GM23338 (cell line): ENCODE measurements at regions not wholly inside any gene's neighbourhood (a gene's known extent, or its start where the extent isn't known, plus 50 kb on each side); places are given as distances from the start of the nearest gene placed in this dataset.
A peak's percentile ranks its signal among the peaks of the same experiment; 100 is the strongest.

Experiments used
- ATAC-seq: fragments of 200-7000 bp; cut with Tn5 transposase; 3 replicates; pipeline ENCODE4 v1.9.1; 2020
- DNase-seq: peaks from one replicate; pipeline ENCODE4 v3.0.0-alpha.2; 2015; ENCODE audit warnings: low spot score
- H2AFZ ChIP-seq: fragments of 200-600 bp; sonication (generic); 2 replicates; pipeline ENCODE4 v1.8.0; 2016; ENCODE audit warnings: antibody characterized with exemption, mild to moderate bottlenecking, moderate library complexity
- H3F3A ChIP-seq: fragments of 200-600 bp; sonication (generic); replicated peaks from 2 replicates; pipeline ENCODE4 v1.8.0; 2017; ENCODE audit warnings: antibody characterized with exemption, mixed run types, low read depth
- H3K27ac ChIP-seq: fragments of 200-600 bp; sonication (generic); 2 replicates; pipeline ENCODE4 v1.6.1; 2016; ENCODE audit warnings: low read depth
- H3K27me3 ChIP-seq: fragments of 200-600 bp; sonication (generic); 2 replicates; pipeline ENCODE4 v1.8.0; 2016; ENCODE audit warnings: mild to moderate bottlenecking, mixed run types, moderate library complexity; ENCODE audit not compliant: insufficient read depth
- H3K36me3 ChIP-seq: fragments of 200-600 bp; sonication (generic); 2 replicates; pipeline ENCODE4 v1.8.0; 2016; ENCODE audit warnings: mild to moderate bottlenecking; ENCODE audit not compliant: insufficient read depth
- H3K4me1 ChIP-seq: fragments of 200-600 bp; sonication (generic); 2 replicates; pipeline ENCODE4 v1.8.0; 2016; ENCODE audit warnings: mild to moderate bottlenecking, moderate library complexity; ENCODE audit not compliant: insufficient read depth
- H3K4me2 ChIP-seq: fragments of 200-600 bp; sonication (generic); 2 replicates; pipeline ENCODE4 v1.7.1; 2017; ENCODE audit warnings: mixed run types
- H3K4me3 ChIP-seq: fragments of 200-600 bp; sonication (generic); 2 replicates; pipeline ENCODE4 v1.6.1; 2016; ENCODE audit warnings: mixed run types
- H3K79me2 ChIP-seq: fragments of 200-600 bp; sonication (generic); replicated peaks from 2 replicates; pipeline ENCODE4 v1.8.0; 2017; ENCODE audit warnings: mild to moderate bottlenecking; ENCODE audit not compliant: insufficient read depth
- H3K9me2 ChIP-seq: fragments of 200-600 bp; sonication (generic); 2 replicates; pipeline ENCODE4 v1.8.0; 2017; ENCODE audit not compliant: insufficient read depth
- H4K20me1 ChIP-seq: fragments of 200-600 bp; sonication (generic); replicated peaks from 2 replicates; pipeline ENCODE4 v1.8.0; 2017; ENCODE audit warnings: mild to moderate bottlenecking; ENCODE audit not compliant: insufficient read depth
- H3K27ac Mint-ChIP-seq: 2 replicates; pipeline ENCODE4 v1.8.0; 2020; ENCODE audit warnings: inconsistent platforms, mild to moderate bottlenecking, moderate library complexity, mixed read lengths
- H3K27me3 Mint-ChIP-seq: 3 replicates; pipeline ENCODE4 v1.8.0; 2022; ENCODE audit warnings: low read depth, mild to moderate bottlenecking, moderate library complexity, mixed read lengths, inconsistent platforms; ENCODE audit not compliant: insufficient read depth, poor library complexity
- H3K36me3 Mint-ChIP-seq: 3 replicates; pipeline ENCODE4 v1.8.0; 2021; ENCODE audit warnings: low read depth, mild to moderate bottlenecking, inconsistent platforms, moderate library complexity, mixed read lengths
- H3K4me1 Mint-ChIP-seq: 3 replicates; pipeline ENCODE4 v1.8.0; 2020; ENCODE audit warnings: mild to moderate bottlenecking, inconsistent platforms, mixed read lengths
- H3K4me3 Mint-ChIP-seq: 3 replicates; pipeline ENCODE4 v1.8.0; 2021; ENCODE audit warnings: moderate library complexity, mild to moderate bottlenecking, inconsistent platforms, mixed read lengths
- H3K9me3 Mint-ChIP-seq: 3 replicates; pipeline ENCODE4 v1.8.0; 2020; ENCODE audit warnings: moderate library complexity, mild to moderate bottlenecking, inconsistent platforms, mixed read lengths
- CREB1 ChIP-seq: fragments of 250-450 bp; sonication (Bioruptor Pico); IDR thresholded peaks from 2 replicates; pipeline ENCODE4 v1.5.0; 2020; ENCODE audit warnings: low read depth, mild to moderate bottlenecking, moderate library complexity
- CTCF ChIP-seq, 2 experiments: fragments of 200-600 bp in 1 of 2; sonication (generic) in 1 of 2; conservative IDR thresholded peaks; 2 replicates each; pipeline versions ENCODE4 v1.5.1 to v1.6.1; 2016 to 2017; ENCODE audit warnings: antibody characterized with exemption in 2 of 2, low read depth in 2 of 2, mild to moderate bottlenecking in 2 of 2, moderate library complexity in 1 of 2
- ETS1 ChIP-seq: IDR thresholded peaks from 2 replicates; pipeline ENCODE4 v1.6.1; 2016; ENCODE audit warnings: antibody characterized with exemption
- EZH2 ChIP-seq: fragments of 200-600 bp; sonication (generic); IDR thresholded peaks from one replicate; pipeline ENCODE4 v1.8.0; 2017; ENCODE audit warnings: antibody characterized with exemption, mild to moderate bottlenecking, low read depth; ENCODE audit not compliant: unreplicated experiment
- EZH2phosphoT487 ChIP-seq: fragments of 200-600 bp; sonication (generic); IDR thresholded peaks from one replicate; pipeline ENCODE4 v1.8.1; 2018; ENCODE audit warnings: antibody characterized with exemption; ENCODE audit not compliant: unreplicated experiment
- JUNB ChIP-seq: IDR thresholded peaks from one replicate; pipeline ENCODE4 v1.6.1; 2016; ENCODE audit warnings: antibody characterized with exemption; ENCODE audit not compliant: unreplicated experiment
- NANOG ChIP-seq: IDR thresholded peaks from 2 replicates; pipeline ENCODE4 v1.6.1; 2016; ENCODE audit warnings: antibody characterized with exemption, borderline replicate concordance
- POLR2AphosphoS5 ChIP-seq: IDR thresholded peaks from 2 replicates; pipeline ENCODE4 v1.6.1; 2016; ENCODE audit warnings: antibody characterized with exemption, low read depth
- REST ChIP-seq: IDR thresholded peaks from one replicate; pipeline ENCODE4 v1.6.1; 2018; ENCODE audit warnings: antibody characterized with exemption; ENCODE audit not compliant: unreplicated experiment
- STAT1 ChIP-seq: IDR thresholded peaks from one replicate; pipeline ENCODE4 v1.6.1; 2016; ENCODE audit warnings: antibody characterized with exemption; ENCODE audit not compliant: unreplicated experiment
- ZNF114 ChIP-seq: fragments of 250-450 bp; sonication (Bioruptor Pico); IDR thresholded peaks from 2 replicates; pipeline ENCODE4 v1.5.0; 2020; ENCODE audit warnings: mild to moderate bottlenecking, moderate library complexity
- ZNF331 ChIP-seq: fragments of 250-450 bp; sonication (Bioruptor Pico); IDR thresholded peaks from 2 replicates; pipeline ENCODE4 v1.5.0; 2020; ENCODE audit warnings: low read depth, mild to moderate bottlenecking, moderate library complexity
- ZNF462 ChIP-seq: fragments of 250-450 bp; sonication (Bioruptor Pico); IDR thresholded peaks from 2 replicates; pipeline ENCODE4 v1.5.0; 2020; ENCODE audit warnings: mild to moderate bottlenecking, moderate library complexity

DNA sequence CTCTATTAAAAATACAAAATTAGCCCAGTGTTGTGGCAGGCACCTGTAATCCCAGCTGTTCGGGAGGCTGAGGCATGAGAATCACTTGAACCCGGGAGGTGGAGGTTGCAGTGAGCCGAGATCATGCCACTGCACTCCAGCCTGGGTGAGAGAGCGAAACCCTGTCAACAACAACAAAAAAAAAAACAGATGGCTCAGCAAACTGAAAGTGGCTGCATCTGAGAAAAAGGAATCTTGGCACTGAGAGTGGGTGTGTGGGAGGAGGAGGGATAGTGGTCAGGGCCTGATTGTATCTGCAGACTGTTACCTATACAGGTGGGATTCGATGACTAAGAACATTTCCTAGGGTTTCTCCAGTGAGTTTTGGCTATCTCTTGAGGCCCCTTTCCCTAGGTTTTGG, 122.2 kb upstream of the BARHL2 start:
- Histone ChIP-seq H3F3A (peaks cover 18% of the 10 kb centered on the region; the same call in 1 of the 2 replicates), H4K20me1 (no peaks in the 10 kb centered on the region; the same call in 1 of the 2 replicates), H3K36me3 (no peaks in the 10 kb centered on the region), H3K9me2 (no peaks in the 10 kb centered on the region), H2AFZ (no peak overlapping the region), H3K4me1 (peaks cover 69% of the 10 kb centered on the region), H3K4me2 (peak overlapping the region; percentile 78), H3K4me3 (peak overlapping the region; percentile 29; the same call in 1 of the 2 replicates), H3K79me2 (no peaks in the 10 kb centered on the region), H3K27me3 (peaks cover 99% of the 10 kb centered on the region), H3K27ac (no peak overlapping the region)
- DNase-seq (peak; percentile 15), ATAC-seq (no peak; the same call in 2 of the 3 replicates)
- Mint-ChIP-seq H3K36me3 (no peaks in the 10 kb centered on the region; the same call in 2 of the 3 replicates), H3K4me1 (peaks cover 71% of the 10 kb centered on the region), H3K27ac (no peak overlapping the region), H3K27me3 (peaks cover 97% of the 10 kb centered on the region), H3K9me3 (no peaks in the 10 kb centered on the region; the same call in 2 of the 3 replicates), H3K4me3 (peak overlapping the region; percentile 35)
- TF ChIP-seq REST, result no peak
- TF ChIP-seq CTCF (conservative IDR thresholded peaks at IDR 0.05; ENCODE audit: low read depth in 2 of 2), result no peak
- no peak for TF ChIP-seq ZNF114 (CRISPR knock-in tag)
- TF ChIP-seq EZH2phosphoT487, result no peak
- no peak for TF ChIP-seq STAT1
- no peak for TF ChIP-seq EZH2
- no peak for TF ChIP-seq POLR2AphosphoS5
- TF ChIP-seq ZNF331, result no peak
- TF ChIP-seq ZNF462 (CRISPR knock-in tag), result no peak
- no peak for TF ChIP-seq JUNB
- no peak for TF ChIP-seq ETS1
- no peak for TF ChIP-seq CREB1 (CRISPR knock-in tag)
- TF ChIP-seq NANOG, result no peak
